Transverse colon (tissue), 4 donors: ENCODE measurements at regions not wholly inside any gene's neighbourhood (a gene's known extent, or its start where the extent isn't known, plus 50 kb on each side); places are given as distances from the start of the nearest gene placed in this dataset.

Experiments used
- DNase-seq: peaks from one replicate; pipeline ENCODE4 v3.0.0-alpha.2; 2019
- H3K27ac ChIP-seq, 4 donors: fragments of 200-600 bp; sonication (generic); 2 replicates each; pipeline ENCODE4 v1.5.1; 2016 to 2018; ENCODE audit warnings: inconsistent platforms in 4 of 4
- H3K27me3 ChIP-seq: fragments of 200-600 bp; sonication (generic); 2 replicates; pipeline ENCODE4 v1.5.1; 2017; ENCODE audit warnings: inconsistent platforms
- H3K36me3 ChIP-seq, 4 donors: fragments of 200-600 bp; sonication (generic); 2 replicates each; pipeline ENCODE4 v1.5.1; 2017 to 2019; ENCODE audit warnings: inconsistent platforms in 4 of 4
- H3K4me1 ChIP-seq, 4 donors: fragments of 200-600 bp; sonication (generic); 2 replicates each; pipeline ENCODE4 v1.5.1; 2017 to 2020; ENCODE audit warnings: inconsistent platforms in 4 of 4
- H3K4me3 ChIP-seq, 4 donors: fragments of 200-600 bp; sonication (generic); 1 replicate in 1 of 4; 2 replicates in 3 of 4; pipeline versions ENCODE4 v1.5.1 to v1.6.1; 2017 to 2019; ENCODE audit warnings: inconsistent platforms in 4 of 4
- H3K9me3 ChIP-seq, 2 donors: fragments of 200-600 bp; sonication (generic); 2 replicates each; pipeline ENCODE4 v1.5.1; 2017 to 2019; ENCODE audit warnings: inconsistent platforms in 2 of 2
- EP300 ChIP-seq: sonication (generic); formaldehyde crosslinking; IDR thresholded peaks from one replicate; pipeline ENCODE4 v1.6.1; 2017; ENCODE audit warnings: antibody characterized with exemption, low read depth
- POLR2A ChIP-seq: fragments of 450-650 bp; IDR thresholded peaks from one replicate; pipeline ENCODE4 v1.6.1; 2016; ENCODE audit warnings: antibody characterized with exemption, mild to moderate bottlenecking, moderate library complexity
- POLR2AphosphoS5 ChIP-seq, 3 donors: sonication (generic); formaldehyde crosslinking; IDR thresholded peaks; one replicate each; pipeline ENCODE4 v1.6.1; 2016; ENCODE audit warnings: antibody characterized with exemption in 3 of 3
- WGBS, 2 donors: methylation state at CpG; one replicate each; pipeline ENCODE4 v1.1.5; 2018; ENCODE audit warnings: low coverage in 1 of 2; 5-methylcytosine and 5-hydroxymethylcytosine counted together
- in situ Hi-C, 4 donors: fragments of 200-750 bp; cut with MboI; loops; one replicate each; pipeline versions ENCODE4 v1.15.0 to v1.15.1; 2017; ENCODE audit warnings: low sequenced_read_pairs in 3 of 4, low pct_ligation_motif_present in 1 of 4, low pct_unique_long_range_greater_than_20kb in 1 of 4
- intact Hi-C: fragments of 100-400 bp; cut with DNase I; formaldehyde crosslinking; loops from one replicate; pipeline ENCODE4 v1.15.1; 2023; ENCODE audit warnings: low total_unique reads
- TF ChIP-seq, protein P1 (sequence below), 5 experiments: fragments of 200-600 bp in 3 of 5; fragments of 450-650 bp in 2 of 5; sonication (generic) in 3 of 5; IDR thresholded peaks; 1 replicate in 2 of 5; 2 replicates in 3 of 5; pipeline ENCODE4 v1.5.1; 2016 to 2017; ENCODE audit warnings: antibody characterized with exemption in 5 of 5, inconsistent platforms in 3 of 5, mild to moderate bottlenecking in 2 of 5, moderate library complexity in 1 of 5

DNA sequence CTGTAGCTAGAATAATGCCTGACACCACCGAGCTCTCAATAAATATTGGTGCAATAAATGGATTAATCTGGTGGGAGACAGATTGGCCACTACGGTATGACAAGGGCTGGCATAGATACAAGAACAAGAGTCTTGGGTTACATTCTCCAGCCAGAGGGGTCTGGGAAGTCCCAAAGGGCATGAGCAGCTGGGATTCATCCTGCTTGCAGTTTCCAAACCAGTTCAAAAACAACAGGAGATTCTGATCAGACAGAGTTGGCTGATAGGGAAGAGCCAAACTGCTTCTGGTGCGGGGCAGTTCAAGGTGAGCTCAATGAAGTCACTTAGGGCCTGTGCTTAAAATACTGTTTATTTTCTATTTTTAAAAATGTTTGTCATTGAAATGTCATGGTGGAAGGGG lies 266.9 kb downstream of the TNS1 start:
- in situ Hi-C loops, result no loop called here
- WGBS, 2 donors, result 77 to 80% methylated on average over 1 to 3 of the region's 3 CpGs

DNA sequence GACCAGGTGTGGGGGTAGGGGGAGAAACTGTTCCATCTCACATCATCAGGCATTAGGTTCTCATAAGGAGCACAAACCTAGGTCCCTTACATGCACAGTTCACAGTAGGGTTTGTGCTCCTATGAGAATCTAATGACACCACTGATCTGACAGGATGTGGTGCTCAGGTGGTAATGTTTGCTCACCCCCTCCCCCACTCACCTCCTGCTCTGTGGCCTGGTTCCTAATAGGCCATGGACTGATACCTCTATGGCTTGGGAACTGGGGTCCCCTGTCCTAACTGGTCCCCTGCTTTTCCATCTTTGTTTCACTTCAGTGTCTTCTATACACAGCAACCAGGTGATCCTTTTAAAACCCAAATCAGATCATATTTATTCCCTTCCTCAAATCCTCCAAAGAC lies 267.8 kb downstream of the TNS1 start:
- intact Hi-C loops, result no loop called here
- no peak overlapping the region for H3K27ac ChIP-seq
- no peaks in the 10 kb centered on the region for H3K9me3 ChIP-seq
- TF ChIP-seq POLR2A (no peak), EP300 (no peak), POLR2AphosphoS5 (IDR thresholded peaks at IDR 0.05) (no peak)
- TF ChIP-seq, protein P1, sequence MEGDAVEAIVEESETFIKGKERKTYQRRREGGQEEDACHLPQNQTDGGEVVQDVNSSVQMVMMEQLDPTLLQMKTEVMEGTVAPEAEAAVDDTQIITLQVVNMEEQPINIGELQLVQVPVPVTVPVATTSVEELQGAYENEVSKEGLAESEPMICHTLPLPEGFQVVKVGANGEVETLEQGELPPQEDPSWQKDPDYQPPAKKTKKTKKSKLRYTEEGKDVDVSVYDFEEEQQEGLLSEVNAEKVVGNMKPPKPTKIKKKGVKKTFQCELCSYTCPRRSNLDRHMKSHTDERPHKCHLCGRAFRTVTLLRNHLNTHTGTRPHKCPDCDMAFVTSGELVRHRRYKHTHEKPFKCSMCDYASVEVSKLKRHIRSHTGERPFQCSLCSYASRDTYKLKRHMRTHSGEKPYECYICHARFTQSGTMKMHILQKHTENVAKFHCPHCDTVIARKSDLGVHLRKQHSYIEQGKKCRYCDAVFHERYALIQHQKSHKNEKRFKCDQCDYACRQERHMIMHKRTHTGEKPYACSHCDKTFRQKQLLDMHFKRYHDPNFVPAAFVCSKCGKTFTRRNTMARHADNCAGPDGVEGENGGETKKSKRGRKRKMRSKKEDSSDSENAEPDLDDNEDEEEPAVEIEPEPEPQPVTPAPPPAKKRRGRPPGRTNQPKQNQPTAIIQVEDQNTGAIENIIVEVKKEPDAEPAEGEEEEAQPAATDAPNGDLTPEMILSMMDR (IDR thresholded peaks at IDR 0.05), result no peak
- in situ Hi-C loops, result no loop called here
- H3K36me3 ChIP-seq, result no peaks in the 10 kb centered on the region
- no peak for DNase-seq
- H3K27me3 ChIP-seq, result no peaks in the 10 kb centered on the region
- no peak overlapping the region for H3K4me3 ChIP-seq
- H3K4me1 ChIP-seq, result peaks cover 0 to 5% (median 2%) of the 10 kb centered on the region in 4 donors

More for the DNA sequence above, 266.9 kb downstream of the TNS1 start:
- H3K27ac ChIP-seq, result peak overlapping the region in 2 of 4 donors; percentile 13 to 20
- H3K9me3 ChIP-seq, result no peaks in the 10 kb centered on the region
- H3K4me3 ChIP-seq, result no peak overlapping the region
- no peak for TF ChIP-seq POLR2AphosphoS5 (IDR thresholded peaks at IDR 0.05)
- TF ChIP-seq, protein P1 (IDR thresholded peaks at IDR 0.05), result no peak
- no peak for TF ChIP-seq POLR2A
- TF ChIP-seq EP300, result no peak
- H3K27me3 ChIP-seq, result no peaks in the 10 kb centered on the region
- no peak for DNase-seq
- H3K36me3 ChIP-seq, result no peaks in the 10 kb centered on the region
- intact Hi-C loops, result no loop called here
- peaks cover 0 to 5% (median 2%) of the 10 kb centered on the region in 4 donors for H3K4me1 ChIP-seq

DNA sequence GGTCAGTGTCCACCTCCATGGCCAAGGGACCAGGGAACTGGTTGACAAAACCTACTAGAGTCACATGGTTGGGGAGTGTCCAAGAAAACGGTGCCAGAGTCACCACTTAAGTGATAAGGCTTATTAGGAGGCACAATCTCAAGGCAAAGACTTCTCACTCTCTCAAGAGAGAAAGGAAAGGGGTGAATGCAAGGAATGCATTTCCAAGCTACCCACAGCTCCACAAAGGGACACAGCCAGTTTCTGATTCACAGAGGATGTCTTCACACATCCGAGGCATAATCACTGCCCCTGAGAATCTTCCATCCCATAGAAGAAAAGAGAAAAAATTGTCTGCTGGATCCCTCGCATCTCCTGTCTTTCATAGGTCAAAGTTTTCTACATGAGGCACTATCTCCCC lies 269.3 kb downstream of the TNS1 start:
- intact Hi-C loops, result no loop called here
- WGBS, 2 donors, result 52% methylated on average over 3 of the region's 3 CpGs; no CpG with 5 or more reads in 1 of the 2 donors
- H3K36me3 ChIP-seq, result no peaks in the 10 kb centered on the region
- TF ChIP-seq EP300, result no peak
- TF ChIP-seq, protein P1 (IDR thresholded peaks at IDR 0.05), result no peak
- no peak for TF ChIP-seq POLR2AphosphoS5 (IDR thresholded peaks at IDR 0.05)
- no peak for TF ChIP-seq POLR2A
- no peak overlapping the region for H3K4me3 ChIP-seq
- peaks cover 0 to 5% (median 2%) of the 10 kb centered on the region in 4 donors for H3K4me1 ChIP-seq
- H3K27me3 ChIP-seq, result no peaks in the 10 kb centered on the region
- H3K9me3 ChIP-seq, result no peaks in the 10 kb centered on the region
- in situ Hi-C loops, result no loop called here
- no peak for DNase-seq
- H3K27ac ChIP-seq, result peak overlapping the region in 1 of 4 donors; percentile 26

DNA sequence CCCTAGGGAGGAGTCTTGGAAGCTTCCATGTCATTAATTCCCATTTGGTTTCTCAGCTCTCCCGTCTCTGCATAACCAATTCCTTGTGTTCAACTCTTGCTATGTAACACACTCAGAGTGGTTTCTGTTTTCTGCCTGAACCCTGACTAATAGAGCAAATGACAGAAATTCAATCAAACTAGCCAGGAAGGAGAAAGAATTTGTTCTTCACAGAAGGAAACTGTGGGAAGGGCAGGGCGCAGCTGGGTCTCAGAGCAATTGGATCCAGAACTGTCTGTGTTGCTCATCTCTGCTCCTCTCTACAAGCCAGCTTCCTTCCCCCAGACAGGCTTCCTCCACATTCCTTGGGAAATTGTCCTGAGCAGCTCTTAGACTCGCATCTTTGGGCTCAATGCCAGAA lies 269.8 kb downstream of the TNS1 start:
- intact Hi-C loops, result no loop called here
- H3K4me1 ChIP-seq, result peaks cover 0 to 5% (median 2%) of the 10 kb centered on the region in 4 donors
- TF ChIP-seq, protein P1 (IDR thresholded peaks at IDR 0.05), result no peak
- TF ChIP-seq POLR2A (no peak), EP300 (no peak), POLR2AphosphoS5 (IDR thresholded peaks at IDR 0.05) (no peak)
- no peaks in the 10 kb centered on the region for H3K27me3 ChIP-seq
- DNase-seq, result no peak
- H3K36me3 ChIP-seq, result no peaks in the 10 kb centered on the region
- 51 to 81% methylated on average over 2 to 3 of the region's 3 CpGs for WGBS, 2 donors
- in situ Hi-C loops, result no loop called here
- no peaks in the 10 kb centered on the region for H3K9me3 ChIP-seq
- H3K27ac ChIP-seq, result peak overlapping the region in 1 of 4 donors; percentile 26
- no peak overlapping the region for H3K4me3 ChIP-seq
